Sigmoid colon (tissue), 6 donors: ENCODE measurements at regions not wholly inside any gene's neighbourhood (a gene's known extent, or its start where the extent isn't known, plus 50 kb on each side); places are given as distances from the start of the nearest gene placed in this dataset.

Experiments used
- DNase-seq: peaks from one replicate; pipeline ENCODE4 v3.0.0-alpha.2; 2019
- H3K27ac ChIP-seq, 4 donors: fragments of 200-600 bp; sonication (generic); one replicate each; pipeline ENCODE4 v1.5.1; 2016 to 2019; ENCODE audit warnings: mild to moderate bottlenecking in 1 of 4
- H3K27me3 ChIP-seq, 3 donors: fragments of 200-600 bp; sonication (generic); one replicate each; pipeline ENCODE4 v1.5.1; 2019; ENCODE audit warnings: mild to moderate bottlenecking in 1 of 3
- H3K36me3 ChIP-seq, 4 donors: fragments of 200-600 bp; sonication (generic); one replicate each; pipeline ENCODE4 v1.5.1; 2016 to 2019
- H3K4me1 ChIP-seq, 4 donors: fragments of 200-600 bp; sonication (generic); one replicate each; pipeline ENCODE4 v1.5.1; 2017 to 2019
- H3K4me3 ChIP-seq, 4 donors: fragments of 200-600 bp; sonication (generic); one replicate each; pipeline ENCODE4 v1.5.1; 2017 to 2019; ENCODE audit warnings: mild to moderate bottlenecking in 2 of 4, moderate library complexity in 1 of 4
- H3K9me3 ChIP-seq, 4 donors: fragments of 200-600 bp in 3 of 4; sonication (generic) in 3 of 4; one replicate each; pipeline versions ENCODE4 v1.5.1 to v1.6.1; 2013 to 2019
- CTCF ChIP-seq, 4 experiments: fragments of 450-650 bp in 3 of 4; fragments of 200-600 bp in 1 of 4; IDR thresholded peaks; one replicate each; pipeline ENCODE4 v1.5.1; 2016 to 2019; ENCODE audit warnings: antibody characterized with exemption in 4 of 4, mild to moderate bottlenecking in 3 of 4, moderate library complexity in 2 of 4
- EP300 ChIP-seq, 4 donors: sonication (generic); formaldehyde crosslinking; IDR thresholded peaks; one replicate each; pipeline ENCODE4 v1.6.1; 2017; ENCODE audit warnings: antibody characterized with exemption in 4 of 4
- POLR2A ChIP-seq, 2 donors: fragments of 450-650 bp; IDR thresholded peaks; one replicate each; pipeline ENCODE4 v1.6.1; 2016; ENCODE audit warnings: antibody characterized with exemption in 2 of 2, mild to moderate bottlenecking in 2 of 2, moderate library complexity in 2 of 2
- POLR2AphosphoS5 ChIP-seq, 4 donors: sonication (generic); formaldehyde crosslinking; IDR thresholded peaks; one replicate each; pipeline ENCODE4 v1.6.1; 2017; ENCODE audit warnings: antibody characterized with exemption in 4 of 4
- WGBS, 2 donors: extraction: QIAGEN DNeasy Blood & Tissue Kit; methylation state at CpG; one replicate each; pipeline ENCODE4 v1.1.7; 2013; 5-methylcytosine and 5-hydroxymethylcytosine counted together
- intact Hi-C: fragments of 100-400 bp; cut with DNase I; formaldehyde crosslinking; loops from one replicate; pipeline ENCODE4 v1.15.1; 2023
- donor health status: healthy with polysubstance abuse.
- donor health status: healthy.

DNA sequence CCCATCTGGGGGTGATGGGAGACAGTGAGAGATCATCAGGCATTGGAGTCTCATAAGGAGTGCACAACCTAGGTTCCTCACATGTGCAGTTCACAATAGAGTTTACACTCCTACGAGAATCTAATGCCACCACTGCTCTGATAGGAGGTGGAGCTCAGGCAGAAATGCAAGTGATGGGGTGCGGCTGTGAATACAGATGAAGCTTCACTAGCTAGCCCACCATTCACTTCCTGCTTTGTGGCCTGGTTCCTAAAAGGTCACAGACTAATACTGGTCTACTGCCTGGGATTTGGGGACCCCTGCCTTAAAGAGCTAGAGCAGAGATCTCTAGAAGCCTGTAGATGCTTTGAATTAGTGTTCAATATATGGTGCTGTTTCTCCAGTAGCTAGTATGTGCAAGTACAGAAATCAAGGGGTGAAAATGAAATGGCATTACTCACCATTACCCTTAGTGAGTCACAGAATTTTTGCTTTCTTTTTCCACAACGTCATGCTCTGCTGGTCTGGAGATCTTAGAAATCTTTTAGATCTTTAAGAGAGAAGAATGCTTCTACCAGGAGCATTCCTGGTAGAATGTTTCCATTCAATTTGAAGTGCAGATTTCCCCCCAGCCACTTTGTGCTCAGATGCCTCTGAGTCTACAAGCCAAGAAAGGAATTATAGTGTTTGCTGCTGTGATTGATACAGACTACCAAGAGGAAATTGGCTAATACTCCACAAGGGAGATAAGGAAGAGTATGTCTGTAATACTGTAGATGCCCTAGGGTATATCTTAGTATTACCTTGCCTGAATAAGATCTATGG, 2301.2 kb downstream of the PCDH9 start:
- Histone ChIP-seq H3K36me3 (no peaks in the 10 kb centered on the region), H3K9me3 (peaks cover 0 to 4% (median 0%) of the 10 kb centered on the region in 4 donors)
- intact Hi-C loops = no loop called here

GRCh38 chr13:64925727-64926126, 2304.4 kb downstream of the PCDH9 start:
- no peak for DNase-seq
- no peaks in the 10 kb centered on the region for H3K4me1 ChIP-seq
- H3K27me3 ChIP-seq = no peaks in the 10 kb centered on the region
- WGBS, 2 donors = 90 to 93% methylated on average over 22 of the region's 22 CpGs
- H3K4me3 ChIP-seq = no peak overlapping the region
- intact Hi-C loops = no loop called here
- TF ChIP-seq EP300 (IDR thresholded peaks at IDR 0.05) (no peak), POLR2AphosphoS5 (IDR thresholded peaks at IDR 0.05) (no peak), POLR2A (IDR thresholded peaks at IDR 0.05) (no peak), CTCF (IDR thresholded peaks at IDR 0.05) (no peak)
- H3K9me3 ChIP-seq = peaks cover 0 to 4% (median 0%) of the 10 kb centered on the region in 4 donors
- no peaks in the 10 kb centered on the region for H3K36me3 ChIP-seq
- H3K27ac ChIP-seq = no peak overlapping the region

More for the DNA sequence above, 2301.2 kb downstream of the PCDH9 start:
- Histone ChIP-seq H3K27me3 (no peaks in the 10 kb centered on the region), H3K4me3 (no peak overlapping the region), H3K27ac (no peak overlapping the region), H3K4me1 (no peaks in the 10 kb centered on the region)
- no peak for DNase-seq
- no peak for TF ChIP-seq POLR2AphosphoS5 (IDR thresholded peaks at IDR 0.05)
- TF ChIP-seq EP300 (IDR thresholded peaks at IDR 0.05) = no peak
- no peak for TF ChIP-seq POLR2A (IDR thresholded peaks at IDR 0.05)
- TF ChIP-seq CTCF (IDR thresholded peaks at IDR 0.05) = no peak
- 70 to 81% methylated on average over 3 of the region's 3 CpGs for WGBS, 2 donors

GRCh38 chr13:64925284-64925683, 2304.9 kb downstream of the PCDH9 start:
- no peaks in the 10 kb centered on the region for H3K27me3 ChIP-seq
- H3K4me1 ChIP-seq = no peaks in the 10 kb centered on the region
- H3K36me3 ChIP-seq = no peaks in the 10 kb centered on the region
- DNase-seq = no peak
- H3K4me3 ChIP-seq = no peak overlapping the region
- H3K27ac ChIP-seq = no peak overlapping the region
- 86 to 92% methylated on average over 7 of the region's 7 CpGs for WGBS, 2 donors
- intact Hi-C loops = no loop called here
- TF ChIP-seq POLR2AphosphoS5 (IDR thresholded peaks at IDR 0.05) (no peak), CTCF (IDR thresholded peaks at IDR 0.05) (no peak), EP300 (IDR thresholded peaks at IDR 0.05) (no peak)
- peaks cover 0 to 4% (median 0%) of the 10 kb centered on the region in 4 donors for H3K9me3 ChIP-seq

GRCh38 chr13:64924401-64924800, 2305.7 kb downstream of the PCDH9 start:
- intact Hi-C loops = no loop called here
- DNase-seq = no peak
- no peak overlapping the region for H3K4me3 ChIP-seq
- H3K4me1 ChIP-seq = no peaks in the 10 kb centered on the region
- WGBS, 2 donors = 84 to 89% methylated on average over 6 of the region's 6 CpGs
- H3K27me3 ChIP-seq = no peaks in the 10 kb centered on the region
- no peak overlapping the region for H3K27ac ChIP-seq
- H3K36me3 ChIP-seq = no peaks in the 10 kb centered on the region
- H3K9me3 ChIP-seq = peaks cover 0 to 4% (median 0%) of the 10 kb centered on the region in 4 donors
- TF ChIP-seq POLR2AphosphoS5 (IDR thresholded peaks at IDR 0.05) = no peak

DNA sequence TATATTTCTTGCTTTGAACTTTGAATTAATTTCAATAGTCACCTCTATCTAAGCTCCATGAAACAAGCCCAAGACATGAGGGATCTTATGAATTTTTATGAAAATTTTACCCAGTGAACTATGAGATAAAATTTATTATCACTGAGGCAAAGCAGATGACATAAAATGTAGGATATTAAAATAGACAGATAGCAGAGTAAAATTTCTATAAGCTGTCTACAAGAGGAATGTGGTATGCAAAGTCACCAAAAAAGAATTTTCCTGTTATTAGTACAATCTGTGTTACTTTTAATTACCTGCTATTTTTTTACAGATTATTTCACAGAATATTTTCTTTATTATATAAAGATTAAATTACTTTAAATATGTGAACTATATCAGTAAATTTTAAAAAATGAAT, 2312.6 kb downstream of the PCDH9 start:
- peaks cover 0 to 6% (median 0%) of the 10 kb centered on the region in 4 donors for H3K9me3 ChIP-seq
- H3K27me3 ChIP-seq = no peaks in the 10 kb centered on the region
- H3K4me1 ChIP-seq = no peaks in the 10 kb centered on the region
- intact Hi-C loops = no loop called here
- TF ChIP-seq CTCF (IDR thresholded peaks at IDR 0.05) (no peak), POLR2AphosphoS5 (IDR thresholded peaks at IDR 0.05) (no peak), POLR2A (IDR thresholded peaks at IDR 0.05) (no peak), EP300 (IDR thresholded peaks at IDR 0.05) (no peak)
- no peak for DNase-seq
- H3K4me3 ChIP-seq = no peak overlapping the region
- no peaks in the 10 kb centered on the region for H3K36me3 ChIP-seq
- no peak overlapping the region for H3K27ac ChIP-seq
